HG02943 (cell line): ENCODE measurements at regions not wholly inside any gene's neighbourhood (a gene's known extent, or its start where the extent isn't known, plus 50 kb on each side); places are given as distances from the start of the nearest gene placed in this dataset.
"Not testable (repeated sequence)": the region's sequence is repeated elsewhere in the genome, so short reads cannot be mapped to it uniquely, and the experiment has no call there.

Experiments used
- ATAC-seq: cut with Tn5 transposase; IDR thresholded peaks from one replicate; pipeline ENCODE4 v1.9.1; 2021; ENCODE audit warnings: mild to moderate bottlenecking, low read depth, moderate library complexity; ENCODE audit not compliant: unreplicated experiment

GRCh38 chr5:174457141-174457678 lies 267.2 kb upstream of the MSX2 start:
- no peak for ATAC-seq

- no peak for ATAC-seq
Measured at GRCh38 chr5:174459071-174459702, 265.2 kb upstream of the MSX2 start.

- ATAC-seq = no peak
Measured at GRCh38 chr5:174459832-174460448, 264.4 kb upstream of the MSX2 start.

GRCh38 chr5:174462129-174462528 lies 262.3 kb upstream of the MSX2 start:
- no peak for ATAC-seq

GRCh38 chr5:174464504-174465165 lies 259.7 kb upstream of the MSX2 start:
- ATAC-seq = no peak

GRCh38 chr5:174471528-174471927 lies 252.9 kb upstream of the MSX2 start:
- ATAC-seq = not testable (repeated sequence)

GRCh38 chr5:174472956-174473355 lies 251.4 kb upstream of the MSX2 start:
- no peak for ATAC-seq

- ATAC-seq = not testable (repeated sequence)
Measured at GRCh38 chr5:174476001-174476400, 248.4 kb upstream of the MSX2 start.

GRCh38 chr5:174479325-174479724 lies 245.1 kb upstream of the MSX2 start:
- ATAC-seq = no peak

GRCh38 chr5:174481737-174482136 lies 242.6 kb upstream of the MSX2 start:
- no peak for ATAC-seq

GRCh38 chr5:174482607-174483024 lies 241.8 kb upstream of the MSX2 start:
- no peak for ATAC-seq

- ATAC-seq = no peak
Measured at GRCh38 chr5:174483411-174483810, 241.0 kb upstream of the MSX2 start.

- ATAC-seq = no peak
Measured at GRCh38 chr5:174489215-174489614, 235.2 kb upstream of the MSX2 start.

GRCh38 chr5:174489920-174490597 lies 234.3 kb upstream of the MSX2 start:
- ATAC-seq = no peak

GRCh38 chr5:174490728-174491127 lies 233.7 kb upstream of the MSX2 start:
- no peak for ATAC-seq

- no peak for ATAC-seq
Measured at GRCh38 chr5:174491265-174491664, 233.1 kb upstream of the MSX2 start.

- ATAC-seq = no peak
Measured at GRCh38 chr5:174491761-174492350, 232.5 kb upstream of the MSX2 start.

- no peak for ATAC-seq
Measured at GRCh38 chr5:174493530-174493929, 230.9 kb upstream of the MSX2 start.

- ATAC-seq = not testable (repeated sequence)
Measured at GRCh38 chr5:174497939-174498338, 226.4 kb upstream of the MSX2 start.

GRCh38 chr5:174498575-174498974 lies 225.8 kb upstream of the MSX2 start:
- ATAC-seq = not testable (repeated sequence)

- ATAC-seq = no peak
Measured at GRCh38 chr5:174500636-174501035, 223.7 kb upstream of the MSX2 start.
